ENCODE measurements at regions not wholly inside any gene's neighbourhood (a gene's known extent, or its start where the extent isn't known, plus 50 kb on each side); places are given as distances from the start of the nearest gene placed in this dataset.

DNA sequence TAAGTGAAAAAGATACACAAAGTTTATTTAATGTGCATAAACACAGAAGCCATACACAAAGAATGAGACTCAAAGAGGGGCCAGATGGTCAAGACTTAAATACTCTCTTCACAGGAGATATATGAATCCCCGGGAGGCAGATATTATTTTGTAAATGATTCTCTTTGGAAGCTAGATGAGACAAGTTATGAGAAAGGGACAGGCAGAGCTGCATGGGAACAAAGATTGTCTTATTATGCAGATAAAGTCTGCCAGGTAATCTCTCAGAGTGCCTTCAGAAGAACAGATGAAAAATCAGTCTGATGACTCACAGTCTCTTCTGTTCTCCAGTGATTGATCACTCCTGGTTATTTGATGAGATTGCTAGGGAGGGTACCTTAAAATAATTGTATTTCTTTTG is 89.0 kb downstream of the NAF1 start:
- no peak overlapping the region for H3K27ac ChIP-seq
- no peak overlapping the region for H3K4me3 ChIP-seq
- no peaks in the 10 kb centered on the region for H3K36me3 ChIP-seq
- H3K4me1 ChIP-seq (replicated peaks) = no peaks in the 10 kb centered on the region
- no peaks in the 10 kb centered on the region for H3K9me3 ChIP-seq (replicated peaks)
- no peaks in the 10 kb centered on the region for H3K27me3 ChIP-seq (replicated peaks)
- DNase-seq (ENCODE audit: low read depth in 1 of 2, low spot score in 2 of 2) = no peak

DNA sequence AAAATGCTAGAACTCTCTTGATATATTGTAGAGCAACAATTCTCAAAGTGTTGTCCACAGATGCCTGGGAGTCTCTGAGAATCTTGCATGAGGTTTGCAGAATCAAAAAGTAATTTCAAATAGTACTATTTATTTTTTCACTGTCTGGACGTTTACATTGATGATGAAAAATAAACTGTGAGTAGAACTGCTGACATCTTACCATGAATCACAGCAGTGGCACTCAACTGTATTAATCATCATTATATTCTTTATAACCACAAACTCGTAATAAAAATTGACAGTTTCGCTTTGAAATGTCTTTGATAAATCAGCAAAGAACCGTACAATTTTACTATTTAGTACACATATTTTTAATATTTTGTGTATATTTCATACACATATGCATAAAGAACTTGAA is 94.5 kb downstream of the NAF1 start:
- DNase-seq (ENCODE audit: low read depth in 1 of 2, low spot score in 2 of 2) = peak in 1 of 2 experiments; percentile 28
- no peaks in the 10 kb centered on the region for H3K36me3 ChIP-seq
- H3K9me3 ChIP-seq (replicated peaks) = no peaks in the 10 kb centered on the region
- peaks cover 22% of the 10 kb centered on the region for H3K4me1 ChIP-seq (replicated peaks)
- no peak overlapping the region for H3K27ac ChIP-seq
- no peak overlapping the region for H3K4me3 ChIP-seq
- H3K27me3 ChIP-seq (replicated peaks) = no peaks in the 10 kb centered on the region

DNA sequence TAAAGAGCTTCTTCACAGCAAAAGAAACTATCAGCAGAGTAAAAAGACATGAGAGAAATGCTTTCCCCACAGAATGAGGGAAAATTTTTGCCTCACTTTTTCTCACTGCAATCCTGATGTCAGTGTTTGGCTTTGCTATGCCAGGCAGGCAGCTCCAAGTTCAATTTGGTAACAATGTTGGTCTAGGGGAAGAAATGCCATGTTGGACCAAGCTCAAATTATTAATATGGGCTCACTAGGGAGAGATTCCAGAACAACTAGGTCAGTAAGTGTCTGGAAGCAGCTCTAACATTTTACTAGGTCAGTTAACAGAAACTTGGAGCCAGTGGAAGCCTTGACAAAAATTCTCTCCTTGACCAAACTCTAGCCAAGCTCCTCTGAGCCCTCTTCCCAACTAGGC is 95.4 kb downstream of the NAF1 start:
- DNase-seq (ENCODE audit: low read depth in 1 of 2, low spot score in 2 of 2) = no peak
- Histone ChIP-seq H3K36me3 (no peaks in the 10 kb centered on the region), H3K4me1 (replicated peaks) (peaks cover 22% of the 10 kb centered on the region)

DNA sequence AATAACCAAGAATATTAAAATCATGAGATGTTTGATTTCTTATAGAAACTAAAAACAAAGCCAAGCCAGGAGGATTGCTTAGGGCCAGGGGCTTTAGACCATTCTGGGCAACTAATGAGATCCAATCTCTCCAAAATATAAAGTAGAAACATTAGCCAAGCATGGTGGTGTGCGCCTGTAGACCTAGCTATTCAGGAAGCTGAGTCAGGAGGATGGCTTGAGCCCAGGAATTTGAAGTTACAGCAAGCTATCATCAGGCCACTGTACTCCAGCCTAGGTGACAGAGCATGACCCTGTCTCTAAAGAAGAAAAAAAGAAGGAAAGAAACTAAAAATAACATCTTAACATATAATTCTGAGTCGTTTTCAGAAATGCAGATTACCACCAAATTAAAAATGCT is 96.7 kb downstream of the NAF1 start:
- DNase-seq (ENCODE audit: low read depth in 1 of 2, low spot score in 2 of 2) = no peak
- Histone ChIP-seq H3K9me3 (replicated peaks) (no peaks in the 10 kb centered on the region), H3K27me3 (replicated peaks) (no peaks in the 10 kb centered on the region), H3K36me3 (no peaks in the 10 kb centered on the region), H3K4me3 (no peak overlapping the region), H3K27ac (no peak overlapping the region), H3K4me1 (replicated peaks) (peaks cover 22% of the 10 kb centered on the region)

More for the DNA sequence above, 95.4 kb downstream of the NAF1 start:
- H3K27me3 ChIP-seq (replicated peaks) = no peaks in the 10 kb centered on the region
- H3K27ac ChIP-seq = peak overlapping the region; percentile 12; the same call in 1 of the 2 replicates
- H3K4me3 ChIP-seq = no peak overlapping the region
- H3K9me3 ChIP-seq (replicated peaks) = no peaks in the 10 kb centered on the region

DNA sequence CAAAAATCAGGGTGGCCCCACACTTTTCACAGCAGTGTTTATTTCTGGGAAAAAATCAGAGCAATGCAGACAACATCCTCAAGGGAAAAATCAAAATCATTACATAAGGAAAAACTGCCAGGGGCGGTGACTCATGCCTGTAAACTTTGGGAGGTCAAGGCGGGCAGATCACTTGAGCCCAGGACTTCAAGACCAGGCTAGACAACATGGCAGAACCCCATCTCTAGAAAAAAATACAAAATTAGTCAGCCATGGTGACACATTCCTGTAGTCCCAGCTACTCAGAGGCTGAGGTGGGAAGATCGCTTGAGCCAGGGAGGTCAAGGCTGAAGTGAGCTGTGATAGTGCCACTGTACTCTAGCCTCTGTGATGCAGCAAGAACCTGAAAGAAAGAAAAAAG is 102.8 kb downstream of the NAF1 start:
- peak; percentile 84 to 93 for DNase-seq (ENCODE audit: low read depth in 1 of 2, low spot score in 2 of 2)
- Histone ChIP-seq H3K27me3 (replicated peaks) (no peaks in the 10 kb centered on the region), H3K4me1 (replicated peaks) (peaks cover 13% of the 10 kb centered on the region), H3K4me3 (no peak overlapping the region), H3K9me3 (replicated peaks) (no peaks in the 10 kb centered on the region), H3K36me3 (no peaks in the 10 kb centered on the region), H3K27ac (peak overlapping the region; percentile 28)

DNA sequence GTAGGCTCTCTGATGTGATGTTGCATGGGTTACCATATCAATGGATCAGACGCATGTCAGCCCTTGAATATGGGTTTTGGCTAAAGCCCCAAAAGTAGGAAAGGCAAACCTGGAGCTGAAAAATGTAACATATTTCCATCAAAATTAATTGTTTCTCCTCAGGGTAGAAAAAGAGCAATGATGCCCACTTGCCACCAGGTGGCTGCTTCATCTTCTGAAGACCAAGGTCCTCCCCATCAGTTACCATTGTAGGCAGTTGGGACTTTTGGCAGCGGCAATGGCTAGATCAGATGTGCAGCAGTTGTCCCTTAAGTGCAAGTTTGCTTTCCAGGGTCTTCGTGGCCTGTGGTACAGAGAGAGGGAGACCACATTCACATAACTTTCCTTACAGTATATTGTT is 118.2 kb downstream of the NAF1 start:
- peaks cover 26% of the 10 kb centered on the region for H3K27me3 ChIP-seq (replicated peaks)
- peak in 1 of 2 experiments; percentile 23 for DNase-seq (ENCODE audit: low read depth in 1 of 2, low spot score in 2 of 2)
- H3K4me1 ChIP-seq (replicated peaks) = no peaks in the 10 kb centered on the region
- no peak overlapping the region for H3K4me3 ChIP-seq
- H3K36me3 ChIP-seq = no peaks in the 10 kb centered on the region
- H3K9me3 ChIP-seq (replicated peaks) = no peaks in the 10 kb centered on the region
- H3K27ac ChIP-seq = no peak overlapping the region

DNA sequence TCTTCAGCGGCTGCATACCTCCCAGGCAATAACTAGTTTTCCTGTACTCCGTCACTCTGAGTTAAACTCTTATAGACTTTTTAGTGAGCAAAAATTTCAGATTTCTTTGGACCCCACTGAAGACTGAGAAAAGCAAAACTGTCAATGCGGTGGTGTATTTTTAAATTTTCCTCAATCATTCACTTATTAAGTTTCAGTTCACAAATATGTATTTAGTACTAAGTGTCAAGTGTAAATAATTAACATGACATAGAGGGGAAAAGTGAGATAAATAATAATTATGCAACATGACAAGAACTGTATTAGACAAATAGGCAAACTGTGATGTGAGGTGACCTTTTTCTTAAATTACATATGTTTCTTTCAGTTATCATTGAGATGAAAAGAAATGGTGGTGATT is 124.4 kb downstream of the NAF1 start:
- H3K36me3 ChIP-seq = no peaks in the 10 kb centered on the region
- no peak overlapping the region for H3K27ac ChIP-seq
- no peak for DNase-seq (ENCODE audit: low read depth in 1 of 2, low spot score in 2 of 2)
- no peaks in the 10 kb centered on the region for H3K9me3 ChIP-seq (replicated peaks)
- H3K4me3 ChIP-seq = no peak overlapping the region
- peaks cover 20% of the 10 kb centered on the region for H3K27me3 ChIP-seq (replicated peaks)
- no peaks in the 10 kb centered on the region for H3K4me1 ChIP-seq (replicated peaks)

DNA sequence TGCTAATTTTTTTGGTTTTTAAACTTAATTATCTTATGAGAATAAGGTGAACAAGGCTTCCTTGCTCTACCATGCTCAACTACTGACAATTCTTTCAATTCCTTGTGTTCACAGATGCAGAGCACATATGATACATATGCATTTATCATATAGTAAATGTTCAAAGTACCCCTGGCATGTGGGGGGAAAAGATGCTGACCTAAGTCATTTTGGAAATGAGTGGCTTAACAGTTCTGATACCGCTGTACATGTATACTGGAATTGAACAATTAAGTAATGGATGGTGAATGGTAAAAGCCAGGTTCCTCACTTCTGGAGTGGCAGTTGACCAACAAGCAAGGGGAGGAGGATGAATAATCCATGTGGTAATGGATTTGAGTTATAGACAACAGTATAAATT is 149.6 kb downstream of the NAF1 start:
- Histone ChIP-seq H3K4me1 (replicated peaks) (no peaks in the 10 kb centered on the region), H3K9me3 (replicated peaks) (no peaks in the 10 kb centered on the region), H3K27ac (no peak overlapping the region), H3K36me3 (no peaks in the 10 kb centered on the region), H3K4me3 (no peak overlapping the region), H3K27me3 (replicated peaks) (no peaks in the 10 kb centered on the region)
- no peak for DNase-seq (ENCODE audit: low read depth in 1 of 2, low spot score in 2 of 2)

DNA sequence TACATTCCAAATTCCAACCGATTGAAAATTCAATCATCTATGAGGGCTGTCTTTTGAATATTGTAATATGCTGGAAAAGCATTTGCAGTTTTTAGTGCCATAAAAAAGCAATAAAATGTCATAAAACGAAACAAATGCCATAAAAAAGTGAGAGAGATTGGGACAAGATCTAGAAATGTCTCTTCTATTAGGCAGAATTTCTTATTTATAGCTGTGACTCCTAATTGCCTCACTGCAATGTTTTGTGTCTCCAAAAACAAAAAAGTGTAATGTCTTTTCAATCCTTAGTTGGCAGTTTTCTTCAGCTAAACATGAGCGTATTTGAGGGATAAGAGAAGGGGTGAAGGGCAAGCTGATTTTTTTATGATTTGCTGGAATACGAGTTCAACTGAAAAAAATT is 153.9 kb downstream of the NAF1 start:
- H3K4me3 ChIP-seq = no peak overlapping the region
- DNase-seq (ENCODE audit: low read depth in 1 of 2, low spot score in 2 of 2) = no peak
- H3K4me1 ChIP-seq (replicated peaks) = no peaks in the 10 kb centered on the region
- no peaks in the 10 kb centered on the region for H3K27me3 ChIP-seq (replicated peaks)
- H3K36me3 ChIP-seq = no peaks in the 10 kb centered on the region
- H3K9me3 ChIP-seq (replicated peaks) = no peaks in the 10 kb centered on the region
- H3K27ac ChIP-seq = no peak overlapping the region

DNA sequence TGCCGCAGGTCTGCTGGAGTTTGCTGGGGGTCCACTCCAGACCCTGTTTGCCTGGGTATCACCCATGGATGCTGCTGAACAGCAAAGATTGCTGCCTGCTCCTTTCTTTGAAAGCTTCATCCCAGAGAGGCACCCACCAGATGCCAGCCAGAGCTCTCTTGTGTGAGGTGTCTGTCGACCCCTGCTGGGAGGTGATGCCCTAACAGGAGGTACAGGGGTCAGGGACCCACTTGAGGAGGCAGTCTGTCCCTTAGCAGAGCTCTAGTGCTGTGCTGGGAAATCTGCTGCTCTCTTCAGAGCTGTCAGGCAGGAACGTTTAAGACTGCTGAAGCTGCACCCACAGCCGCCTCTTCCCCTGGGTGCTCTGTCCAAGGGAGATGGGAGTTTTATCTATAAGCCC is 162.7 kb downstream of the NAF1 start:
- Histone ChIP-seq H3K27ac (no peak overlapping the region), H3K9me3 (replicated peaks) (no peaks in the 10 kb centered on the region), H3K36me3 (no peaks in the 10 kb centered on the region), H3K4me3 (no peak overlapping the region), H3K4me1 (replicated peaks) (no peaks in the 10 kb centered on the region), H3K27me3 (replicated peaks) (no peaks in the 10 kb centered on the region)
- no peak for DNase-seq (ENCODE audit: low read depth in 1 of 2, low spot score in 2 of 2)

DNA sequence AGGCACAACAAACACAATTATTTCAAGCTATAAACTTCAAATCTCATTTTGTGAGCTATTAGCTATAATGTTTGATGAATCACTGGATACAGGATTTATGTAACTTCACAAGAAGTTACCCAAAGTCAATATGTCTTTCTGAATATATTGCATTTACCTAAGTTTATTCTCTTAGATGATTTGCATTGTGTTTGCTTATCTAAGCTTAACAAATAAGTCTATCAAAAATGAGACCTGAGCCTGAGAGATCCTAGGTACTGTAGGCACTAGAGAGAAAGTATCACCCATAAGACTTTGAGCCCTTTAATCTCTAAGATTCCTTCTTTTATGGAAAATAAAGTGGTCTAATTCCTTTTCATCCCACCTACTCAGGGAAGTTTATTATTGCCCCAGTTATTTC is 178.2 kb downstream of the NAF1 start:
- H3K9me3 ChIP-seq (replicated peaks) = no peaks in the 10 kb centered on the region
- no peaks in the 10 kb centered on the region for H3K4me1 ChIP-seq (replicated peaks)
- no peaks in the 10 kb centered on the region for H3K36me3 ChIP-seq
- H3K27ac ChIP-seq = no peak overlapping the region
- 0 out of 2 replicates have a peak, but pooled peaks cover 5% of the 10 kb centered on the region for H3K27me3 ChIP-seq (replicated peaks)
- no peak overlapping the region for H3K4me3 ChIP-seq
- no peak for DNase-seq (ENCODE audit: low read depth in 1 of 2, low spot score in 2 of 2)

DNA sequence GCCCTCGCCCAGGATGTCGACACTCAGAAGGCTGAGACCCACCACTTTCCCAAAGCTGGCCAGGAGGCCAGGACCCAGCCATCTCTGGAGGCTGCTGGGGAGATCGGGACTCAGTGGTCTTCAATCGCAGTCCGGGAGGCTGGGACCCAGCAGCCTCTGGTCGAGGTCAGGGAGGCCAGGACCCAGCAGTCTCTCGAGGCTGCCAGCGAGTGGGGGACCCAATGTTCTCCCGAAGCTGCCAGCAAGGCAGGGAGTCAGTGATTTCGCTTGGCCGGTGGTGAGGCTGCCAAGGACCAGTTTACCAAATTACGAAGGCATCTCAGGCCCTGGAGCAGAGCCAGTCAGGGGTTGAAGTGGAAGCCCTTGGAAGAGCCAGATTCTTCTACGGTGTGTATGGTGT is 181.6 kb downstream of the NAF1 start:
- no peak overlapping the region for H3K4me3 ChIP-seq

DNA sequence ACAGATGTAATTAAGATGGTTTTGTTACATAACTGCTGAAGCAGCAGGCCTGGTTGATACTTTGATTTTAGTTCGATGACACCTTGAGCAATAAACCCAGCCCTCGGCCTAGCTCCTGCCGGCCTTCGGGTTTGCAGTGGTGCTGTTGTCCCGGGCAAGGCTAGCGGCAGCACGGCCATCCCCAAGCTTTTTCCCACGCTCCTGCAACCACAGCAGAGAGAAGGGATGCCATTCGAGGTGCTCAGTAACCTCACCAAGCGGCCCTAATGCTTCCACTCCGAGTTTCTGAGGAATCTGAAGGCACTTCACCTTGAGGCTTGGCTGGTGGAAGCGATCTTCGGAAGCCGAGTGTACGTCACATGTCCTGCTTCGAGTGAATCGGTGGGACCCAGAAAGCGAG is 182.1 kb downstream of the NAF1 start:
- no peak overlapping the region for H3K4me3 ChIP-seq
- DNase-seq (ENCODE audit: low read depth in 1 of 2, low spot score in 2 of 2) = no peak
- H3K27ac ChIP-seq = no peak overlapping the region
- no peaks in the 10 kb centered on the region for H3K4me1 ChIP-seq (replicated peaks)
- no peaks in the 10 kb centered on the region for H3K9me3 ChIP-seq (replicated peaks)
- H3K36me3 ChIP-seq = no peaks in the 10 kb centered on the region
- H3K27me3 ChIP-seq (replicated peaks) = 0 out of 2 replicates have a peak, but pooled peaks cover 5% of the 10 kb centered on the region

More for the DNA sequence above, 181.6 kb downstream of the NAF1 start:
- no peaks in the 10 kb centered on the region for H3K36me3 ChIP-seq
- no peaks in the 10 kb centered on the region for H3K9me3 ChIP-seq (replicated peaks)
- no peak for DNase-seq (ENCODE audit: low read depth in 1 of 2, low spot score in 2 of 2)
- H3K27me3 ChIP-seq (replicated peaks) = 0 out of 2 replicates have a peak, but pooled peaks cover 5% of the 10 kb centered on the region
- H3K4me1 ChIP-seq (replicated peaks) = no peaks in the 10 kb centered on the region
- H3K27ac ChIP-seq = no peak overlapping the region

DNA sequence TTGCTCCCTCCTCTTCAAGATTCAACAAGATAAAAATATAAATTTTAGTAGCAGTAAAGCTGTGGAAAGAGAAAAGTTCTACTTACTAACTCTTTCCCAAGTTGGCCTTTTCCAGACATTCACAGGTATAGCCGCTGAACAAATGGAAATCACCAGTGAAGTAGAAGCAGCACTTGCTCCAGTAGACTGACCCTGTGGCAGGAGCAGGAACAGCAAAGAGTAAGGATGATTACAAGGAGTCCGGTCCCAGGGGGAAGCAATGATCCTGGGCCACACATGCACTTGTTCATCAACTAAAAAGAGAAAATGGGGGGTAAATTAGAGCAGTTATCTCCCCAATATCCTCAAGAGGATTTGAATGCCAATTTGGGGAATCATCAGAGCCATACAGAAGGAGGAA is 184.9 kb downstream of the NAF1 start:
- Histone ChIP-seq H3K4me3 (no peak overlapping the region), H3K36me3 (no peaks in the 10 kb centered on the region), H3K27me3 (replicated peaks) (no peaks in the 10 kb centered on the region), H3K27ac (no peak overlapping the region), H3K9me3 (replicated peaks) (no peaks in the 10 kb centered on the region), H3K4me1 (replicated peaks) (no peaks in the 10 kb centered on the region)
- no peak for DNase-seq (ENCODE audit: low read depth in 1 of 2, low spot score in 2 of 2)

DNA sequence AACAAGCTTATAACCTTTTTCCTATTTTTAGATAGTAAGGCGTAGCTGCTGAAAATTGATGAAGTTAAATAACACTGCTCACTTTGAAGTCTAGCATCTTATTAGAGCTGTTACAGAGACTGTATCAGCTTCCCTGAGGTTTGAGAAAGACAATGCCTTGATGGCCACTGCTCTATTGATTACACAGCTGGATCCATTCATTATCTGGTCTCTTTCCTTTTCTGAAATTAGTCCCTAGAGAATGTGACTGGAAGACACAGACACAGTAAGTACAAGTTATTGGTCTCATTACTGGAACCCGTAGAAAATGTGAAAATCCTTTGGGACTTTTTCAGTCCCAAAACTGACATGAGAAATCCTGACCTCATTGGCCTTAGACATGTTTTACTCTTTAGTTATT is 188.3 kb downstream of the NAF1 start:
- DNase-seq (ENCODE audit: low read depth in 1 of 2, low spot score in 2 of 2) = no peak
- H3K4me1 ChIP-seq (replicated peaks) = no peaks in the 10 kb centered on the region
- H3K36me3 ChIP-seq = no peaks in the 10 kb centered on the region
- H3K4me3 ChIP-seq = no peak overlapping the region
- H3K27me3 ChIP-seq (replicated peaks) = no peaks in the 10 kb centered on the region
- H3K9me3 ChIP-seq (replicated peaks) = no peaks in the 10 kb centered on the region
- H3K27ac ChIP-seq = no peak overlapping the region
